Fibroblast of skin of scalp (primary cell): ENCODE measurements at regions not wholly inside any gene's neighbourhood (a gene's known extent, or its start where the extent isn't known, plus 50 kb on each side); places are given as distances from the start of the nearest gene placed in this dataset.
"Not testable (repeated sequence)": the region's sequence is repeated elsewhere in the genome, so short reads cannot be mapped to it uniquely, and the experiment has no call there.

ENCODE experiments used
- DNase-seq: peaks from one replicate; pipeline ENCODE4 v3.0.0-alpha.2; 2013

GRCh38 chr2:2734308-2734707 lies 403.2 kb upstream of the MYT1L start:
- no peak for DNase-seq

DNA sequence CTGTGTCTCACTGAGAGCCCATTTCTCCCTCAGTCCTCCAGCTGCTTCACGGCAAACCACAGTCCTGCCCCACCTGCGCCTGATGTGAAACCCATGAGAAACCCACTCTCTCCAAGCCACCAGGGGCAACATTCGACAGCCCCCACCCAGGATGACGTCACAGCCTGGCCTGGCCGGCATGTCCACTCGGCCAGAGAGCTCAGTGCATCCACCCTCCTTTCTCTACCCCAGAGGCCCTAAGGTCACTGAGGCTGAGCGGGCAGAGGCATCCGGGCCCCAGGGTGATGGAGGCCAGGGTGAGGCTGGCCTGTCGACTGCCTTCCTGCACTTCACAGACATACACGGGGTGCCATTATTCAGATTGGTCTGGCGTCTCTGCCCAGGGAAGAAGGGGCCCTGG lies 402.7 kb upstream of the MYT1L start:
- no peak for DNase-seq

- DNase-seq: no peak
Measured at GRCh38 chr2:2732331-2733119, 401.4 kb upstream of the MYT1L start.

- DNase-seq: no peak
Measured at GRCh38 chr2:2731816-2732284, 400.8 kb upstream of the MYT1L start.

DNA sequence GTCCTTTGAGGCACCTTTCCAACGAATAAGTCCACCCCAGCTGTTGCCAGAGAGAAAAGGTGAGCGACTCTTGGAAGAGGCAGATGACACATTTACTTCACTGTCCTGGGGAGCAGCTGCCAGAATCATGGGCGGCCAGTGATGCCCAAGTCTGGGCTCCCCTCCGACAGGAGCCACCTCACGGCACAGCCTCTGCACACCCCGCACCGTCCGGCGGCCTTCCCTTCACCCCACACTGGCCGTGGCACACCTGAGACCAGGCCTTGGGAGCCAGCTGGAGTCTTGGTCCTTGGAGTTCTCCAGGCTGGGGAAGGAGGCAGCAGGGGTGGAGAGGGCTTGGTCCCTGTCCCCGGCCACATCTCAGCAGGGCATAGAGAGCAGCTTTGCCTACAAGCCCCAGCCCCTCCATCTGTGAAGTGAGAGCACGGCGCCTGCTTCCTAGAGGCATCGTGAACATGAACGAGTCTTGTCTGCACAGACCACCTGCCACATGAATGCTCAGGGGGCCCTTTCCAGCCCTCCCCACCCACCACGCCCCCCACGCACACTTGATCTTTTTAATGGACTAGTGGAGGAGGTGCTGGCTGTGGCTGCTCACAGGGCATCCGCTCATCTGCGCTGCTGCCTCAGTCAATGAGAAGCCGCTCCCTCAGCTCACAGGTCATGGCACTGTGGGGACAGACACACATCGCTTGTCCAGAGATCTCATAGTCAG lies 400.2 kb upstream of the MYT1L start:
- DNase-seq: no peak

DNA sequence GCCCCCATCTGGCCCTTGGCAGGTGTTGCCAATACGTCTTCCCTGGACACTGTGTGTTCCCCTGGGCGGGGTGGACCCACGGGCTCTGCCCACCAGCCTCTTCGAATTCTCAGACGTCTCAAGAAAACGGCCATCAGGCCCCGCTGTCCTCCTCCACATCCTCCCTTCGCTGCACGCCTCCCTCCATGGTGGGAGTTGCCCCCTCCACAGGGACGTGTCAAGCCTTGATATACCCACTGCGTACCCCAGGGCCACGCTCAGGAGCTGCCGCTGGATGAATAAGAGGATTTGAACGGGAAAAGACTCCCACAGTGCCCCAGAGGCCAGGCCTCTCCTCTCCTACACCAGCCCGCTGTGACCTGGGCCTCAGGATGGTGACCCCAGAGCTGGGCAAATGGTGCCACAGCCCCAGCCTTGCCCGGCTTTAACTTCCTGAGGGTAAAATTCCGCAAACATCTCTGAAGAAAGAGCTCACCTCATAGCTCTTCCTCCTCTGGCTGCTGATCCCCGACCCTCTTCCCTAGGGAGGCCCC lies 399.3 kb upstream of the MYT1L start:
- no peak for DNase-seq

DNA sequence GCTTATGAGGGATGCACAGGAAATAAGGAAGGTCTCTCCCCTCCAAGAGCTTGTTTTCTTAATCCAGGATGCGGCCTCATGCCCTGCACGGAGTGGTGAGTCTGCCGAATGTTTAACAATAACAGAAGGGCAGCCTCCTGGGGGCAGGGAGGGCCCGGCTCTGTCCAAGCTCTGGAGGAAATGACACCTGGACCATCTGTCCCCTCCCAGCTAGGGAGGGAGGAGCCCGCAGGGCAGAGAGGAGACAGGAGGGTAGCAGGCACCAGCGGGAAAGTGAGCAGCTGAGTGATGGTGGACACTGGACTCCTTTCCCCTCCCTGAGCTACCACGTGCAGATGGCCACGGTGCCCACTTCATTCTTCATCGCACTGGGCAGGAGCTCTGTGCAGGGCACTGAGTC lies 398.2 kb upstream of the MYT1L start:
- no peak for DNase-seq

- no peak for DNase-seq
Measured at GRCh38 chr2:2728635-2729034, 397.6 kb upstream of the MYT1L start.

- DNase-seq: no peak
Measured at GRCh38 chr2:2727876-2728511, 396.9 kb upstream of the MYT1L start.

DNA sequence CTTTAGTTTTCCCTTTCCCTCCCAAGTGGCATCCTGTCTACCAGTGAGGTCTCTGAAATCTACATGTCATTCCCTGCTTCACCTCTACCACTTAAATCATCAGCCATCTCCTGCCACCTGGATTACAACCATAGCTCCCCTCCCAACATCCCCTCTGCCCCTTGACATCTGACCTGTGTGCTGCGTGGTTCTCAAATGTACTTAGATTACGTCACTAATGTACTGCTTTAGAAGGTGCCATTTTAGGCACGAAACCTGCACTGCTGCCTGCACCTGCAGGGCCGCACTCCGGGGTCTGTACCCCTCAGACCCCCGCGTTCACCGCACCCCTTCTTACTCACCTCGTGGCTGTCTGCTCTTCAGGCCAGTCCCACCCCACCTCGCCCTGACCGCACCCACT lies 395.1 kb upstream of the MYT1L start:
- DNase-seq: no peak

DNA sequence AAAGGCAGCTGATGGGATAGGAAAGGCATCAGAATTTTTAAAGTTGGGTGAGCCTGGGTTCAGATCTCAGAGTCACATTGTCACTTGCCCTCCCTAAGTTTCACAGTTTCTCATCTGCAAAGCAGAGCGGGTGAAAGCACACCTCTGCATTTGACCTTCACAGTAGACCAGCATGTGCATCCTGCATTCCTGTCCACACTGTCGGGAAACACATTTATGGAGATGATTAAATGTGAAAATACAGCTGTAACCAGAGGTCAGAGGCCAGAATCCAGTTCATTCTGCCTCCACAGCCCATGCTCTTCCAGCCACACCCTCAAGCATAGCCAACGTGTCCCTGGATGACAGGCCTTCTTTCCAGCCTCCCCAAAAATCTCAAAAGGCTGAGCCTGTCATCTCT lies 392.0 kb upstream of the MYT1L start:
- no peak for DNase-seq

DNA sequence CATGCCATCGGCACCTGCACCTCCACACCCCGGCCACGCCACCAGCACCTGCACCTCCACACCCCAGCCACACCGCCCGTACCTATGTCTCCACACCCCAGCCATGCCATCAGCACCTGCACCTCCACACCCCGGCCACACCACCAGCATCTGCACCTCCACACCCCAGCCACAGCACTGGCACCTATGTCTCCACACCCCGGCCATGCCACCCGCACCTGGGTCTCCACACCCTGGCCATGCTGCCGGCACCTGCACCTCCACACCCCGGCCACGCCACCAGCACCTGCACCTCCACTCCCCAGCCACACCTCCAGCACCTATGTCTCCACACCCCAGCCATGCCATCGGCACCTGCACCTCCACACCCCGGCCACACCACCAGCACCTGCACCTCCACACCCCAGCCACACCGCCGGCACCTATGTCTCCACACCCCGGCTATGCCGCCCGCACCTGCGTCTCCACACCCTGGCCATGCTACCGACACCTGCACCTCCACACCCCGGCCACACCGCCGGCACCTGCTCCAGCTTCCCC lies 390.3 kb upstream of the MYT1L start:
- DNase-seq: no peak

DNA sequence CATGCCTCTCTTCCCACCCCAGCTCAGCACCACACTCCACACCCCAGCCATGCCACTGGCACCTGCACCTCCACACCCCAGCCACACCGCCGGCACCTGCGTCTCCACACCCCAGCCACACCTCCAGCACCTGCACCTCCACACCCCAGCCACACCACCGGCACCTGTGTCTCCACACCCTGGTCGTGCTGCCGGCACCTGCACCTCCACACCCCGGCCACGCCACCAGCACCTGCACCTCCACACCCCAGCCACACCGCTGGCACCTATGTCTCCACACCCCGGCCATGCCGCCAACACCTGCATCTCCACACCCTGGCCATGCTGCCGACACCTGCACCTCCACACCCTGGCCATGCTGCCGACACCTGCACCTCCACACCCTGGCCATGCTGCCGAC lies 389.7 kb upstream of the MYT1L start:
- not testable (repeated sequence) for DNase-seq

GRCh38 chr2:2720351-2720750 lies 389.3 kb upstream of the MYT1L start:
- DNase-seq: no peak

DNA sequence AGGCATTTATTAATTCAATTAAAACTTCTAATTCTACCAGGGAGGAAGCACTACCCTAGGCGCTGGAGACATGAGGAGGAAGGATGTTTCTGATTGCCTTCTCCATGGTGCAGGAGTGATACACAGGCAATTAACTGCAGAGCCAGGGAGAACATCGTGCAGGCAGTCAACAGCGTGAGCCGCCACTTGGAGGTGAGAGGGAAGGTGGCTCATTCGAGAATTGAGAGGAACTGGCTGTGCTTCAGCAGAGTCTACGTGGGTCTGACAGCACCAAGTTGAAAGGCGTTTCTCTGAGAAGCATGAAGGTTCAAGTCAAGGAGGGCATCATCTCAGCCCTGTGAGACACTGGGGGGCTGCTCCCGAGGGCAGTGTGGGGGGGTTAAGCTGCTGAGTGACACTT lies 388.7 kb upstream of the MYT1L start:
- DNase-seq: no peak

- no peak for DNase-seq
Measured at GRCh38 chr2:2719015-2719414, 387.9 kb upstream of the MYT1L start.

DNA sequence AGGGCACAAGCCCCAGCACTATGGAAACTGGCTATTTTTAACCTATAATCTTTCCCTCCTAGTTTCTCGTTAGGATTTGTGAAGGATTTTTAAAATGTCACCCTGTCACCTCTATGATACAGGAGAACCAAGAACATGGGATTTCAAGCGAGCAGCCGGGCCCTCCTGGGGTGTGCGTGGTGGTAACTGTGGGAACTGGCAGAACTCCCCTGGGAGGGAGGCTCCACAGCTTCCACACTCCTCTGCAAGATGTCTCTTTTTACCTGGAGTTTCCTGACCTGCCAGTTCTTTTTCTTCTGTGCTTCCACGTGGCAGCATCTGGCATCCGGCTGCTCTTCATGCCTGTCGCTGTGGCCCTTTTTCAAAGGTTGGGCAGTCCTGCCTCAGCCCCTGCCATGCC lies 386.3 kb upstream of the MYT1L start:
- no peak for DNase-seq

- DNase-seq: no peak
Measured at GRCh38 chr2:2716771-2717170, 385.7 kb upstream of the MYT1L start.

DNA sequence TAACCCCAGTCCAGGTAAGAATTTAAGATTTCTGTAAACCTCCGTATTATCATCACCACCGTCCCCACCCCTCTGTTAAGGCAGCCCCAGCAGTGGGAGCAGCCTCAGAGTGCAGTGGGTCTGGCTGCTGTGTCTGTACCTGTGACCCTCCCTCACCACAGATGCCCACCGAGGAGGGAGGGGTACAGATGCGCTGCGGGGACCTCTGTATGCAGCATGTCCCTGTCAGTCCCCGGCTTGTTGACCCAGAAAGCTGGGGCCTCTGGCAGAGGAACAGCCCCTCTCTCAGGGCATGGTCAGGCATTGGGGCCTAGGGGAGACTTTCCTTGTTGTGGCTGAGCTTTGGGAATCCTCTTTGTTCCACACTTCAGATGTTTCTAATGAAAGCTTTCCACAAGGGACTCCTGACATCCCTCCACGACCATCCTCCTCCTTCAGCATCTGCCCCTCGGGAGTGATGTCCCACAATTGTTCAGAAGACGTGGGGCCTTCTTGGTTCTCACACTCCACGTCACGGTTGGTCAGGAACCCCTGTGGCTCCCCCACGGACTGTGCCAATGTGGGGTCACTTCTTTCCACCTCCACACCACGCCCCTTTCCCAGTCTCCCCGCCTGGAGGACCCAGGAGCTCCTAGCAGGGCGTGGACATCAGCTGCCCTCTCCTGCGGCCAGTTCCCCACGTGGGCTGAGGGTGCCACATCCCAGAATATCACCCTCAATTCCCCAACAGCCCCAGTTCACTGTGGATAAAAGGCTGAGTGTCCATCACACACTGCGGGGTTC lies 384.2 kb upstream of the MYT1L start:
- no peak for DNase-seq

- no peak for DNase-seq
Measured at GRCh38 chr2:2714408-2714807, 383.3 kb upstream of the MYT1L start.

DNA sequence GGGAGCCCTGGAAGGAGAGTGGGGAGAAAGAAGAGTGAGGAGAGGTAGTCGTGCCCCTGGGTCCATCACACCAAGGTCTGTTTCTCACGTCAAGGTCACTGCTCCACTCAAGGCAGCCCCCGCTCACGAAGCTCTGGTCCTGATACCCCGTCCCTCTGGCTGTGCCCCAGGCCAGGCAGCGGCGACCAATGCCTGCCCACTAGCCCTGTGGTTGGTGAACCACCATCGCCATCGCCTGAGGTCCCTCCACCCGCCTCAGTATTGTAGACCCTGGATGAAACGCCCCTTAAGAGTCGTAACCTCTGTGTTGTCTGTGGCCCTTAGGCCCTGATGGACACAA lies 378.3 kb upstream of the MYT1L start:
- no peak for DNase-seq
